H1 (cell line): ENCODE measurements at regions not wholly inside any gene's neighbourhood (a gene's known extent, or its start where the extent isn't known, plus 50 kb on each side); places are given as distances from the start of the nearest gene placed in this dataset.

Source experiments
- CHD7 ChIP-seq: fragments of 300-600 bp; sonication (generic); IDR thresholded peaks from 2 replicates; pipeline ENCODE4 v1.7.1; 2012; ENCODE audit warnings: low read length, moderate library complexity, mild to moderate bottlenecking, inconsistent platforms; ENCODE audit not compliant: insufficient replicate concordance

GRCh38 chr7:17687361-17687760 lies 252.9 kb downstream of the SNX13 start (continued):
- TF ChIP-seq CHD7: no peak
